ENCODE measurements at regions not wholly inside any gene's neighbourhood (a gene's known extent, or its start where the extent isn't known, plus 50 kb on each side); places are given as distances from the start of the nearest gene placed in this dataset.

DNA sequence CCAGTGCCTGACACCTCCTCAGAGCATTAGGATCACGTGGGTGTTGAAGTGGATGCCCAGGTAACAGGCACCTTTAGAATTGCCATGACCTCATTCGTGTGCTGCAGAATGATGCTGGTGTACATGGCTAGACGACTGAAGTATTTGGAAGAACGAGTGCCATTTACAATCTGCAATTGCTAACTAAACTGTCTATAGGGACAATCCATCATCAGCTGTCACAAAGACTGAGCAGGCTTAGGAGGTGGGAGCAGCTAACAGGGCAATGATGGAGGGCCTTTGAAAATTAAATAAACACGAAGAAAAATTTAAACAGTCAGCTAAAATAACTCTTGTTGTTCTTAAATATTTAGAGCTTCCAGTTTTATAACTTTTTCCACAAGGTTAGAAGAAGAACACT lies 375.8 kb downstream of the GADD45G start:
- Histone ChIP-seq H3K27ac (ENCODE audit: low read depth in 1 of 2, low read length in 2 of 2) (no peak overlapping the region), H3K9me3 (ENCODE audit: control insufficient read depth, low read length) (no peaks in the 10 kb centered on the region), H3K4me3 (ENCODE audit: low read length in 2 of 2) (no peak overlapping the region), H3K36me3 (ENCODE audit: control insufficient read depth in 1 of 2, insufficient read depth in 2 of 2, low read length in 1 of 2) (no peaks in the 10 kb centered on the region), H3K4me1 (ENCODE audit: control insufficient read depth in 1 of 2, insufficient read depth in 2 of 2, low read length in 2 of 2) (no peaks in the 10 kb centered on the region), H3K27me3 (ENCODE audit: control insufficient read depth in 1 of 2, insufficient read depth in 2 of 2, low read length in 1 of 2) (no peaks in the 10 kb centered on the region)
- WGBS, 2 donors, result 47 to 50% methylated on average over 5 of the region's 5 CpGs
- intact Hi-C loops (cut with DNase I), result no loop called here
- DNase-seq, result no peak
- ATAC-seq (ENCODE audit: low FRiP score), result no peak

DNA sequence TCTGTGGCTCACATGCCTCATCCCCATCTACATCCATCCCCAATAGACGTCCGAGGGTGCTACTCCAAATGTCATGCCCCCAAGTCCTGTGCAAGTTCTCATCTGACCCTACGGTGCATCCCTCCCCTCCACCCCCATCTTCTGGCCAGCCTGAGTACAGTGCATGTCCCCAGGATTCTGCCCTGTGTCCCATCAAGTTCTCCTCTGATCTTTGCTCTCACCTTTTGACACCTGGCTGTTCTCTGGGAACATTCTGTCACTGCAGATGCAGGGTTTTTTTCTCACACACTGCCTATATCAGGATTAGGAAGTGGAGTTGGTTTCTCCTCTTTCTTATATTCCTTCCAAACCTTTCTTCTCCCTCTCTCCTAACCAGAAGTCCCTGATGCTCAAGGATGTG lies 377.2 kb downstream of the GADD45G start:
- DNase-seq, result no peak

DNA sequence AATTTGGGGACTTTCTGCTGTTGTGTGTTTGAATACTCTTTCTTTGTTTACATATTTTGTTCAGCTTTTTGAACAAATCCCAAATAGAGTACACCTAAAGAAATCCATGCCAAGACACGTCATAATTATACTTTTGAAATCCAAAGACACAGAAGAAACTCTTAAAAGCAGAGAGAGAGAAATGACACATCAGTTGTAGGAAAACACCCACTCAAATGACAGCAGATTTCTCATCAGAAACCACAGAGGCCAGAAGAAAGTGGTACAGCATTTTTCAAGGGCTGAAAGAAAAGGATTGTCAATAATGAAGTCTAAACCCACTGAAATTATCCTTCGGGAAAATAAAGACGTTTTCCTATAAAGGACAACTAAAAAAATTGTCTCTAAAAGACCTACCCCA lies 378.6 kb downstream of the GADD45G start:
- Histone ChIP-seq H3K9me3 (ENCODE audit: control insufficient read depth, low read length) (no peaks in the 10 kb centered on the region), H3K27me3 (ENCODE audit: control insufficient read depth in 1 of 2, insufficient read depth in 2 of 2, low read length in 1 of 2) (no peaks in the 10 kb centered on the region), H3K27ac (ENCODE audit: low read depth in 1 of 2, low read length in 2 of 2) (no peak overlapping the region), H3K36me3 (ENCODE audit: control insufficient read depth in 1 of 2, insufficient read depth in 2 of 2, low read length in 1 of 2) (no peaks in the 10 kb centered on the region), H3K4me1 (ENCODE audit: control insufficient read depth in 1 of 2, insufficient read depth in 2 of 2, low read length in 2 of 2) (no peaks in the 10 kb centered on the region), H3K4me3 (ENCODE audit: low read length in 2 of 2) (no peak overlapping the region)
- 86 to 90% methylated on average over 3 of the region's 3 CpGs for WGBS, 2 donors
- intact Hi-C loops (cut with DNase I), result no loop called here
- DNase-seq (no peak), ATAC-seq (ENCODE audit: low FRiP score) (no peak)

More for the DNA sequence above, 377.2 kb downstream of the GADD45G start:
- Histone ChIP-seq H3K27me3 (ENCODE audit: control insufficient read depth in 1 of 2, insufficient read depth in 2 of 2, low read length in 1 of 2) (no peaks in the 10 kb centered on the region), H3K9me3 (ENCODE audit: control insufficient read depth, low read length) (no peaks in the 10 kb centered on the region), H3K4me3 (ENCODE audit: low read length in 2 of 2) (no peak overlapping the region), H3K36me3 (ENCODE audit: control insufficient read depth in 1 of 2, insufficient read depth in 2 of 2, low read length in 1 of 2) (no peaks in the 10 kb centered on the region), H3K4me1 (ENCODE audit: control insufficient read depth in 1 of 2, insufficient read depth in 2 of 2, low read length in 2 of 2) (no peaks in the 10 kb centered on the region), H3K27ac (ENCODE audit: low read depth in 1 of 2, low read length in 2 of 2) (no peak overlapping the region)
- ATAC-seq (ENCODE audit: low FRiP score), result no peak
- 87 to 93% methylated on average over 3 of the region's 3 CpGs for WGBS, 2 donors
- intact Hi-C loops (cut with DNase I), result no loop called here

DNA sequence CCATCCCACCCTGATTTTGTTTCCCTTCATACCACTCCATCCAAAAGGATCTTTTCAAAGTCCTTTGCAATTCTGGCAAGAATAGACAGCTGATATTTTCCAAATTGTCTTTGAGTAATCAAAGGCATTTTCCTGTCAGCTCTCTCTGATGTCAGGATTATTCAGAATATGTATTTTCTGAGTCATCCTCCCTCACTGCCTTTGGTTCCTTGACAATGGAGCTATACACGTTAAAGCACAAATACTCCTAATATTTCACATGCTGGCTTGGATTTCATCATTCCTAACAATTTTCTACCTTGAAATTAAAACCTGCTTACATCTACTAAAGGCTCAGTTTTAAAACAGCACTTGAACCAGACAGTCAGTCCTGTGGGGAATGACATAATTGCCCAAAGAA lies 379.4 kb downstream of the GADD45G start:
- DNase-seq (no peak), ATAC-seq (ENCODE audit: low FRiP score) (no peak)
- WGBS, 2 donors, result 57% methylated on average over 1 of the region's 1 CpG
- Histone ChIP-seq H3K9me3 (ENCODE audit: control insufficient read depth, low read length) (no peaks in the 10 kb centered on the region), H3K4me1 (ENCODE audit: control insufficient read depth in 1 of 2, insufficient read depth in 2 of 2, low read length in 2 of 2) (no peaks in the 10 kb centered on the region), H3K36me3 (ENCODE audit: control insufficient read depth in 1 of 2, insufficient read depth in 2 of 2, low read length in 1 of 2) (no peaks in the 10 kb centered on the region), H3K4me3 (ENCODE audit: low read length in 2 of 2) (no peak overlapping the region), H3K27ac (ENCODE audit: low read depth in 1 of 2, low read length in 2 of 2) (no peak overlapping the region), H3K27me3 (ENCODE audit: control insufficient read depth in 1 of 2, insufficient read depth in 2 of 2, low read length in 1 of 2) (no peaks in the 10 kb centered on the region)
- intact Hi-C loops (cut with DNase I), result no loop called here

DNA sequence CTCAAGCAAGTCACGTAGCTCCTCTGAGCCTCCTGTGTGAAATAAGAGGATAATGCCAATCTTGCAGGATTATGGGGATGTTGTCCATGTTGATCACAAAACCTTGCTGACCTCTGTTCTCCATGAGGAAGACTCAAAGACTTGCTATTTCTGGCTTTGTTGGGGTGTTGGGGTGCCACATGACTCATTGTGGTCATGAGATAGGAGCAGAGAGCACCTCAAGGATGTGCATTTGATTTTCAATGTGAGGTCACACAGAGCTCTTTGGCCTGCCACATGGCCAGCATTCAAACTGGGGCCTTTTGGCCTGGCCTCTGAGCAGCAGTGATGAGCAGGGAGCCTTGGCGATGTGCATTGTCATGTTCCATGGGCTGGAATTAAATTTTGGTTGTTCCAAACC lies 380.3 kb downstream of the GADD45G start:
- Histone ChIP-seq H3K4me3 (ENCODE audit: low read length in 2 of 2) (no peak overlapping the region), H3K27me3 (ENCODE audit: control insufficient read depth in 1 of 2, insufficient read depth in 2 of 2, low read length in 1 of 2) (no peaks in the 10 kb centered on the region), H3K36me3 (ENCODE audit: control insufficient read depth in 1 of 2, insufficient read depth in 2 of 2, low read length in 1 of 2) (no peaks in the 10 kb centered on the region), H3K4me1 (ENCODE audit: control insufficient read depth in 1 of 2, insufficient read depth in 2 of 2, low read length in 2 of 2) (no peaks in the 10 kb centered on the region), H3K27ac (ENCODE audit: low read depth in 1 of 2, low read length in 2 of 2) (no peak overlapping the region), H3K9me3 (ENCODE audit: control insufficient read depth, low read length) (no peaks in the 10 kb centered on the region)
- WGBS, 2 donors, result 98% methylated on average over 2 of the region's 2 CpGs
- ATAC-seq (ENCODE audit: low FRiP score) (no peak), DNase-seq (no peak)
- intact Hi-C loops (cut with DNase I), result no loop called here

DNA sequence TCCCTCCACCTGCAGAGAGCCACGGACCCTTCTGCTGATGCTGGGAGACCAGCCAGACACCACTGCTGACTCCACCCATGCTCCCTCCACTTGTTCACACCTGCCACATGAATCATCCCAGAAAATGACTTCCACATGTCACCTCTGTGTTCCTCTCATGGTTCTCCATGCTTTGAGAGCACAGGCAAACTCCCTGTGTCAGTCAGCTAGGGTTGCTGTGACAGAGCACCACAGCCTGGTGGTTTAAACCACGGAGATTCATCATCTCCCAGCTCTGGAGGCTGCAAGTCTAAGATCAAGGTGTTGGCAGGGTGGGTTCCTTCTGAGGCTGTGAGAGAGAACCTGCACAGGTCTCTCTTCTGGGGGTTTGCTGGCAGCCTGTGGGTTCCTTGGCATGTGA lies 381.4 kb downstream of the GADD45G start:
- Histone ChIP-seq H3K27me3 (ENCODE audit: control insufficient read depth in 1 of 2, insufficient read depth in 2 of 2, low read length in 1 of 2) (no peaks in the 10 kb centered on the region), H3K9me3 (ENCODE audit: control insufficient read depth, low read length) (no peaks in the 10 kb centered on the region), H3K36me3 (ENCODE audit: control insufficient read depth in 1 of 2, insufficient read depth in 2 of 2, low read length in 1 of 2) (no peaks in the 10 kb centered on the region), H3K27ac (ENCODE audit: low read depth in 1 of 2, low read length in 2 of 2) (no peak overlapping the region), H3K4me1 (ENCODE audit: control insufficient read depth in 1 of 2, insufficient read depth in 2 of 2, low read length in 2 of 2) (no peaks in the 10 kb centered on the region), H3K4me3 (ENCODE audit: low read length in 2 of 2) (no peak overlapping the region)
- DNase-seq, result no peak
- WGBS, 2 donors, result 95 to 96% methylated on average over 2 of the region's 2 CpGs
- intact Hi-C loops (cut with DNase I), result no loop called here
- ATAC-seq (ENCODE audit: low FRiP score), result no peak

DNA sequence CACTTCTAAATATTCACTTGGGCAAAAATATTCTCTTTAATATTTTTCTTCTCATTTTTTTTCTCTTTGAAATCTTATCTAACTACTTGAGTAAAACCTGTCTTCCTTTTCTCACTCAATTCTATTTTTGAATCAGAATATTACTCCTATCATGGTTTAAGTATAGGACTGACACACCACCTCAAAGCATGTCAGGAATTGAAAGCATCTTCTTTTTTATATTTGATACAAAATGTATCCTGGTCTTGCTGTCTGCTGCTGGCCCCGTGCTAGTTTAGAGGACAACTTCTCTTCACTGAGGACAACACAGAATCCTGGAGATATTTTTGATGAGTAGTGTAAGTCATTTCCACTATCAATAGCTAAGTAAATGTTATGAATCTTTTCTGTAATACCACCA lies 383.6 kb downstream of the GADD45G start:
- ATAC-seq (ENCODE audit: low FRiP score), result no peak
- no peak overlapping the region for H3K4me3 ChIP-seq (ENCODE audit: low read length in 2 of 2)
- WGBS, 2 donors, result 43 to 58% methylated on average over 1 of the region's 1 CpG
- H3K4me1 ChIP-seq (ENCODE audit: control insufficient read depth in 1 of 2, insufficient read depth in 2 of 2, low read length in 2 of 2), result no peaks in the 10 kb centered on the region
- no peaks in the 10 kb centered on the region for H3K36me3 ChIP-seq (ENCODE audit: control insufficient read depth in 1 of 2, insufficient read depth in 2 of 2, low read length in 1 of 2)
- no peaks in the 10 kb centered on the region for H3K9me3 ChIP-seq (ENCODE audit: control insufficient read depth, low read length)
- intact Hi-C loops (cut with DNase I), result no loop called here
- no peak for DNase-seq
- no peak overlapping the region for H3K27ac ChIP-seq (ENCODE audit: low read depth in 1 of 2, low read length in 2 of 2)
- no peaks in the 10 kb centered on the region for H3K27me3 ChIP-seq (ENCODE audit: control insufficient read depth in 1 of 2, insufficient read depth in 2 of 2, low read length in 1 of 2)

DNA sequence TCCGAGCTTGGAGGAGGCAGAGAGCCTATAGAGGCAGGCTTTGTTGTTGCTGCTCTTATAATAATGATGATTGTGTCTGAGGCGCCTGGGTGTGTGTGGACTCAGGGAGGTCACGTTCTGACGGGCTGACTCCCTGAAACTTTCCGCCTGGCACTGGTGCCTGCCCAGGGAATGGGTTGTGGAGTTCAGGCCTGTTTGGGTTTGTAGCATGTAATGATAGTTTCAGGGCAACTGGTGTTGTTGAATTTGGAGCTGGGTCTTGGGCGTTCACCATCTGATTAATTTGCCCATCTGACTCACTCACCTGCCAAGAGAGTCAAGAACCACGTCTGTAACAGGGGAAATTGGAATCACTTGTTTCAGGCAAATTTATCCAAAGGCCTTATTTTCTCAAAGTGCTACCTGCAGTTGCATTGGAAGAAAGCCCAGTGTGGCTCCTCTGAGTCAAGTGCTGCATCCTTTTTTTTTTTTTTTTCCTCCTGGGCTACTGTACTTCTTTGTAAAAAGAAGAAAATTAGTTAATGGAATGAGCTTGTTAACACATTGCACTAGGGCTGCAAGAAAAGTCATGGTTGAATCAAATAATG lies 386.5 kb downstream of the GADD45G start:
- Histone ChIP-seq H3K27me3 (ENCODE audit: control insufficient read depth in 1 of 2, insufficient read depth in 2 of 2, low read length in 1 of 2) (no peaks in the 10 kb centered on the region), H3K36me3 (ENCODE audit: control insufficient read depth in 1 of 2, insufficient read depth in 2 of 2, low read length in 1 of 2) (no peaks in the 10 kb centered on the region), H3K27ac (ENCODE audit: low read depth in 1 of 2, low read length in 2 of 2) (no peak overlapping the region), H3K9me3 (ENCODE audit: control insufficient read depth, low read length) (no peaks in the 10 kb centered on the region), H3K4me1 (ENCODE audit: control insufficient read depth in 1 of 2, insufficient read depth in 2 of 2, low read length in 2 of 2) (no peaks in the 10 kb centered on the region), H3K4me3 (ENCODE audit: low read length in 2 of 2) (no peak overlapping the region)
- DNase-seq, result no peak
- intact Hi-C loops (cut with DNase I), result no loop called here
- WGBS, 2 donors, result 79 to 84% methylated on average over 7 of the region's 7 CpGs
- no peak for ATAC-seq (ENCODE audit: low FRiP score)

DNA sequence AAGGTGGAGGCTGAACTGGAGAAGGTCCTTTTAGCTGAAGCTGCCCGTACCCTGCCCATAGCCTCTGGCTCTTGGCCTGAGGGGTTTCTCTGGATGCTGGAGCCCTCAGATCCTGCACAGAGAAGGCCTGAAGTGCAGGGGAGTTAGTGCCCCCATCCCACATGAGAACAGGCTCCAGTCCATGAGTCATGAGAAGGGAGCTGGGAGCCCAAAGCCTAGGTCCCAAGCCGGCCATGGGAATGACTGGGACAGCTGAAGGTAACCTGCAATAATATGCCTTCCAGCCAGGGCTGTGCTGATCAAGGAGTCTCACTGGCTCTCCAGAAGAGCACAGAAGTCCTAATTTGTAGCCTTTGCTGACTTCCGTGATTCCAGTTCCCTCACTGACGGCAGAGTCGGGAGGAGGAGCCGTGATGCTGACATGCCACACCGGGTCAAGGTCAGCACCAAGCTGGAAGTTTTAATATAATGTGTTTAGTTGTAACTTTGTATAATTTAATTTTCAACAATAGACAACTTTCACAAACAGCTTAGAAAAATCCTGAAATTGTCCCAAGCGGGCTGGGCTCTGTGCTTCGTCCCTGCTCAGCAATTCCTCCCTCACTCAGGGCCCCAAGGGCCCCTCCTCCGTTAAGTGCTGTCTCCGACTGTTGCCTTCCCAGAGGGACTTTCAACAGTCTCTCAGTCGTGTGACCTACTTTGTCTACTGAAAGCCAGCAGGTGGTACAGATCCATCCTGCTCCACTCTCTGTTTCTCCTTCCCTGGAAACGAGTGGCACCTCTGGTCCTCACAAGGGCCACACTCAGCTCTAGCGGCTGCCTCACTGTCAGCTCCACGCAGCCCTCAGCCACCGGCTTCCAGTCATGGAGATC lies 387.8 kb downstream of the GADD45G start:
- Histone ChIP-seq H3K27ac (ENCODE audit: low read depth in 1 of 2, low read length in 2 of 2) (no peak overlapping the region), H3K4me3 (ENCODE audit: low read length in 2 of 2) (no peak overlapping the region), H3K9me3 (ENCODE audit: control insufficient read depth, low read length) (no peaks in the 10 kb centered on the region), H3K36me3 (ENCODE audit: control insufficient read depth in 1 of 2, insufficient read depth in 2 of 2, low read length in 1 of 2) (no peaks in the 10 kb centered on the region), H3K27me3 (ENCODE audit: control insufficient read depth in 1 of 2, insufficient read depth in 2 of 2, low read length in 1 of 2) (no peaks in the 10 kb centered on the region), H3K4me1 (ENCODE audit: control insufficient read depth in 1 of 2, insufficient read depth in 2 of 2, low read length in 2 of 2) (no peaks in the 10 kb centered on the region)
- intact Hi-C loops (cut with DNase I), result no loop called here
- ATAC-seq (ENCODE audit: low FRiP score), result no peak
- 92% methylated on average over 16 of the region's 16 CpGs for WGBS, 2 donors
- peak in 1 of 2 donors; percentile 60 for DNase-seq
